ENCODE measurements at regions not wholly inside any gene's neighbourhood (a gene's known extent, or its start where the extent isn't known, plus 50 kb on each side); places are given as distances from the start of the nearest gene placed in this dataset.
A peak's percentile ranks its signal among the peaks of the same experiment; 100 is the strongest.

GRCh38 chr6:22845467-22845866 lies 276.1 kb downstream of the HDGFL1 start:
- CTCF ChIA-PET: no interaction called here
- H3K27ac ChIP-seq (ENCODE audit: insufficient read depth, low read depth, low read length): no peak overlapping the region

GRCh38 chr6:22848121-22848520 lies 278.8 kb downstream of the HDGFL1 start:
- no peak for TF ChIP-seq MYC (IDR thresholded peaks at IDR 0.05; ENCODE audit: low read depth, low read length)
- TF ChIP-seq EZH2 (IDR thresholded peaks at IDR 0.05; ENCODE audit: borderline replicate concordance, low read depth, low read length, severe bottlenecking): no peak
- no peak for TF ChIP-seq JUN (IDR thresholded peaks at IDR 0.05; ENCODE audit: borderline replicate concordance, insufficient read depth, insufficient read length, low read depth)
- TF ChIP-seq MAX (IDR thresholded peaks at IDR 0.05; ENCODE audit: insufficient read depth, insufficient read length): no peak
- no peak for TF ChIP-seq CTCF (IDR thresholded peaks at IDR 0.05; ENCODE audit: extremely low read depth in 1 of 2, insufficient read depth in 1 of 2, low read depth in 1 of 2, low read length in 2 of 2)
- no peak for TF ChIP-seq FOS (IDR thresholded peaks at IDR 0.05; ENCODE audit: borderline replicate concordance, insufficient read depth, low read length)
- no peak for TF ChIP-seq POLR2A (IDR thresholded peaks at IDR 0.05; ENCODE audit: low read depth, low read length)
- CTCF ChIA-PET: no interaction called here
- H3K4me3 ChIP-seq (replicated peaks in 1 of 3; ENCODE audit: insufficient read depth in 1 of 3, low read depth in 1 of 3, low read length in 3 of 3): no peak overlapping the region
- peaks cover 4% of the 10 kb centered on the region for H3K4me1 ChIP-seq (ENCODE audit: control insufficient read depth, extremely low read depth, insufficient read depth, low read length)
- no peak overlapping the region for H3K27ac ChIP-seq (ENCODE audit: insufficient read depth, low read depth, low read length)
- FAIRE-seq (no peak), DNase-seq (ENCODE audit: low read depth, low spot score) (no peak)
- no peaks in the 10 kb centered on the region for H3K9me1 ChIP-seq (replicated peaks; ENCODE audit: control insufficient read depth, extremely low read depth, insufficient read depth, low read length)
- no peaks in the 10 kb centered on the region for H3K9me3 ChIP-seq (replicated peaks; ENCODE audit: control insufficient read depth, insufficient read depth, low read length)
- no peaks in the 10 kb centered on the region for H4K20me1 ChIP-seq (replicated peaks; ENCODE audit: control insufficient read depth, extremely low read depth, insufficient read depth, low read length)
- no peaks in the 10 kb centered on the region for H3K36me3 ChIP-seq (ENCODE audit: control insufficient read depth in 2 of 2, extremely low read depth in 1 of 2, insufficient read depth in 2 of 2, low read length in 2 of 2)
- dilution Hi-C loops (cut with MboI; ENCODE audit: extremely low pct_ligation_motif_present, low sequenced_read_pairs) (no loop called here), intact Hi-C loops (cut with micrococcal nuclease) (no loop called here)
- H3K9ac ChIP-seq (replicated peaks; ENCODE audit: extremely low read depth, insufficient read depth, low read length): no peak overlapping the region
- POLR2A ChIA-PET: no interaction called here
- no peaks in the 10 kb centered on the region for H3K27me3 ChIP-seq (ENCODE audit: control insufficient read depth in 2 of 2, insufficient read depth in 2 of 2, low read length in 2 of 2)
- H2AFZ ChIP-seq (ENCODE audit: low read depth, low read length): no peak overlapping the region
- no peak overlapping the region for H3K4me2 ChIP-seq (ENCODE audit: insufficient read depth, low read length)
- BruUV-seq (replicated peaks): no TSS peak
- no peaks in the 10 kb centered on the region for H3K79me2 ChIP-seq (ENCODE audit: control insufficient read depth, insufficient read depth, low read length)

More at GRCh38 chr6:22845467-22845866, 276.1 kb downstream of the HDGFL1 start:
- TF ChIP-seq GATA2 (IDR thresholded peaks at IDR 0.05; ENCODE audit: insufficient read depth, insufficient read length, low read depth, low read length) (peak; percentile 54), FOS (IDR thresholded peaks at IDR 0.05; ENCODE audit: borderline replicate concordance, insufficient read depth, low read length) (no peak)
- Histone ChIP-seq H3K9me3 (replicated peaks; ENCODE audit: control insufficient read depth, insufficient read depth, low read length) (no peaks in the 10 kb centered on the region), H3K79me2 (ENCODE audit: control insufficient read depth, insufficient read depth, low read length) (no peaks in the 10 kb centered on the region), H3K9me1 (replicated peaks; ENCODE audit: control insufficient read depth, extremely low read depth, insufficient read depth, low read length) (no peaks in the 10 kb centered on the region), H3K36me3 (ENCODE audit: control insufficient read depth in 2 of 2, extremely low read depth in 1 of 2, insufficient read depth in 2 of 2, low read length in 2 of 2) (no peaks in the 10 kb centered on the region), H3K4me1 (ENCODE audit: control insufficient read depth, extremely low read depth, insufficient read depth, low read length) (peaks cover 4% of the 10 kb centered on the region), H4K20me1 (replicated peaks; ENCODE audit: control insufficient read depth, extremely low read depth, insufficient read depth, low read length) (no peaks in the 10 kb centered on the region), H2AFZ (ENCODE audit: low read depth, low read length) (no peak overlapping the region), H3K4me3 (replicated peaks in 1 of 3; ENCODE audit: insufficient read depth in 1 of 3, low read depth in 1 of 3, low read length in 3 of 3) (no peak overlapping the region), H3K4me2 (ENCODE audit: insufficient read depth, low read length) (no peak overlapping the region), H3K27me3 (ENCODE audit: control insufficient read depth in 2 of 2, insufficient read depth in 2 of 2, low read length in 2 of 2) (no peaks in the 10 kb centered on the region), H3K9ac (replicated peaks; ENCODE audit: extremely low read depth, insufficient read depth, low read length) (no peak overlapping the region)
- POLR2A ChIA-PET: no interaction called here
- peak; percentile 73 for DNase-seq (ENCODE audit: low read depth, low spot score)
- BruUV-seq (replicated peaks): no TSS peak
- no peak for FAIRE-seq
- intact Hi-C loops (cut with micrococcal nuclease): no loop called here
- dilution Hi-C loops (cut with MboI; ENCODE audit: extremely low pct_ligation_motif_present, low sequenced_read_pairs): no loop called here
